ENCODE measurements at regions not wholly inside any gene's neighbourhood (a gene's known extent, or its start where the extent isn't known, plus 50 kb on each side); places are given as distances from the start of the nearest gene placed in this dataset.

DNA sequence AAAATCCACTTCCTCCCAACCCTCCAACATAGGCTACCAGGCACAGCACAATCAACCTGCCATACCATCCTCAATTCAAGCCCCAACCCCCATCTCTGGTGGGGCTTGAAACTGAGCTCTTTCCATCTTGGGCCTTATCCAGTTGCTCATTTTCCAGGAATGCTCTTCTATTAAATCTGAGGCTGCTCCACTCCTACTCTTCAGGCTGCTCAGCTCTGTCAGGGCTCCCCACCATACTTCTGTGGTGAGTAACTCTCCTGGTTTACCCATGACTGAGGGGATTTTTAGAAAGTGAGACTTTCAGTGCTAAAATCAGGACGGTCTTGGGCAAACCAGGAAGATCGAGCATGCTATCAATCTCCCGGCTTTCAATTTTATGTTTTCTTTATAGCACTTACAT is 512.8 kb downstream of the LMO7 start:
- ChIA-PET CTCF (interaction anchor here (1.1 kb wide), 1 partner anchor 8 kb away, joined by 3 read pairs; no protein-coding TSS in a partner anchor), POLR2A (no interaction called here)
- Histone ChIP-seq H3K27ac (ENCODE audit: insufficient read depth, low read depth, low read length) (no peak overlapping the region), H3K79me2 (ENCODE audit: control insufficient read depth, insufficient read depth, low read length) (no peaks in the 10 kb centered on the region), H3K9ac (replicated peaks; ENCODE audit: extremely low read depth, insufficient read depth, low read length) (no peak overlapping the region), H3K36me3 (ENCODE audit: control insufficient read depth in 2 of 2, extremely low read depth in 1 of 2, insufficient read depth in 2 of 2, low read length in 2 of 2) (no peaks in the 10 kb centered on the region), H3K27me3 (ENCODE audit: control insufficient read depth in 2 of 2, insufficient read depth in 2 of 2, low read length in 2 of 2) (no peaks in the 10 kb centered on the region), H2AFZ (ENCODE audit: low read depth, low read length) (no peak overlapping the region), H3K4me3 (replicated peaks in 1 of 3; ENCODE audit: insufficient read depth in 1 of 3, low read depth in 1 of 3, low read length in 3 of 3) (no peak overlapping the region), H4K20me1 (replicated peaks; ENCODE audit: control insufficient read depth, extremely low read depth, insufficient read depth, low read length) (no peaks in the 10 kb centered on the region), H3K4me1 (ENCODE audit: control insufficient read depth, extremely low read depth, insufficient read depth, low read length) (no peaks in the 10 kb centered on the region), H3K9me1 (replicated peaks; ENCODE audit: control insufficient read depth, extremely low read depth, insufficient read depth, low read length) (no peaks in the 10 kb centered on the region), H3K9me3 (replicated peaks; ENCODE audit: control insufficient read depth, insufficient read depth, low read length) (no peaks in the 10 kb centered on the region), H3K4me2 (ENCODE audit: insufficient read depth, low read length) (no peak overlapping the region)
- FAIRE-seq (no peak), DNase-seq (ENCODE audit: low read depth, low spot score) (no peak)
- intact Hi-C loops (cut with micrococcal nuclease): no loop called here
- no peak for TF ChIP-seq JUN (IDR thresholded peaks at IDR 0.05; ENCODE audit: borderline replicate concordance, insufficient read depth, insufficient read length, low read depth)
- no peak for TF ChIP-seq GATA2 (IDR thresholded peaks at IDR 0.05; ENCODE audit: insufficient read depth, insufficient read length, low read depth, low read length)
- no peak for TF ChIP-seq MYC (IDR thresholded peaks at IDR 0.05; ENCODE audit: low read depth, low read length)
- TF ChIP-seq FOS (IDR thresholded peaks at IDR 0.05; ENCODE audit: borderline replicate concordance, insufficient read depth, low read length): no peak
- TF ChIP-seq POLR2A (IDR thresholded peaks at IDR 0.05; ENCODE audit: low read depth, low read length): no peak
- TF ChIP-seq EZH2 (IDR thresholded peaks at IDR 0.05; ENCODE audit: borderline replicate concordance, low read depth, low read length, severe bottlenecking): no peak
- TF ChIP-seq POLR2AphosphoS5 (IDR thresholded peaks at IDR 0.05; ENCODE audit: insufficient read depth, low read depth, low read length): no peak
- TF ChIP-seq, protein P1, sequence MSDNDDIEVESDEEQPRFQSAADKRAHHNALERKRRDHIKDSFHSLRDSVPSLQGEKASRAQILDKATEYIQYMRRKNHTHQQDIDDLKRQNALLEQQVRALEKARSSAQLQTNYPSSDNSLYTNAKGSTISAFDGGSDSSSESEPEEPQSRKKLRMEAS (IDR thresholded peaks at IDR 0.05; ENCODE audit: insufficient read depth, insufficient read length): no peak
- BruUV-seq (replicated peaks): no TSS peak
- dilution Hi-C loops (cut with MboI; ENCODE audit: extremely low pct_ligation_motif_present, low sequenced_read_pairs): no loop called here

DNA sequence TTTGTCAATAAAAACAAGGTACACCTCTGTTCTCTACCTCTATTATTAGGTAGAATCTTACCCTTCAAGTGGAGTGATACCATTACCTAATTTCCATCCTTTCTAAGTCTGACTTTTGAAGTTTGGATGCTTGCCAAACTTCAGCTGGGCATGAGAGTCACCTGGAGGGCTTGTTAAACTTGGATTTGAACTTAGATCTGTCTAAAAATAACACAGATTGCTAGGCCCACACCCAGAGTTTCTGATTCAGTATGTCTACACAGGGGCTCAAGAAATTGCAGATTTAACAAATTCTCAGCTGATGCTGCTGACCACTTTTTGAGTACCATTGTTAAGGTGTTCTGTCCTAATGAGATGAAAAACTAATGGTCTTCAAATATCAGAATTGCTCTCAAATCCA is 512.2 kb downstream of the LMO7 start:
- H3K79me2 ChIP-seq (ENCODE audit: control insufficient read depth, insufficient read depth, low read length): no peaks in the 10 kb centered on the region
- CTCF ChIA-PET: interaction anchor here (1.1 kb wide), 1 partner anchor 9 kb away, joined by 3 read pairs; no protein-coding TSS in a partner anchor
- dilution Hi-C loops (cut with MboI; ENCODE audit: extremely low pct_ligation_motif_present, low sequenced_read_pairs): no loop called here
- no peak overlapping the region for H3K27ac ChIP-seq (ENCODE audit: insufficient read depth, low read depth, low read length)
- no peaks in the 10 kb centered on the region for H3K9me3 ChIP-seq (replicated peaks; ENCODE audit: control insufficient read depth, insufficient read depth, low read length)
- FAIRE-seq (no peak), DNase-seq (ENCODE audit: low read depth, low spot score) (no peak)
- no TSS peak for BruUV-seq (replicated peaks)
- no peak overlapping the region for H3K4me3 ChIP-seq (replicated peaks in 1 of 3; ENCODE audit: insufficient read depth in 1 of 3, low read depth in 1 of 3, low read length in 3 of 3)
- H3K9ac ChIP-seq (replicated peaks; ENCODE audit: extremely low read depth, insufficient read depth, low read length): no peak overlapping the region
- H2AFZ ChIP-seq (ENCODE audit: low read depth, low read length): no peak overlapping the region
- intact Hi-C loops (cut with micrococcal nuclease): no loop called here
- no peak overlapping the region for H3K4me2 ChIP-seq (ENCODE audit: insufficient read depth, low read length)
- POLR2A ChIA-PET: no interaction called here
- no peaks in the 10 kb centered on the region for H3K27me3 ChIP-seq (ENCODE audit: control insufficient read depth in 2 of 2, insufficient read depth in 2 of 2, low read length in 2 of 2)
- TF ChIP-seq FOS (IDR thresholded peaks at IDR 0.05; ENCODE audit: borderline replicate concordance, insufficient read depth, low read length): no peak
- TF ChIP-seq, protein P1 (IDR thresholded peaks at IDR 0.05; ENCODE audit: insufficient read depth, insufficient read length): no peak
- no peak for TF ChIP-seq POLR2A (IDR thresholded peaks at IDR 0.05; ENCODE audit: low read depth, low read length)
- no peaks in the 10 kb centered on the region for H3K9me1 ChIP-seq (replicated peaks; ENCODE audit: control insufficient read depth, extremely low read depth, insufficient read depth, low read length)
- no peaks in the 10 kb centered on the region for H3K36me3 ChIP-seq (ENCODE audit: control insufficient read depth in 2 of 2, extremely low read depth in 1 of 2, insufficient read depth in 2 of 2, low read length in 2 of 2)
- no peaks in the 10 kb centered on the region for H3K4me1 ChIP-seq (ENCODE audit: control insufficient read depth, extremely low read depth, insufficient read depth, low read length)
- no peaks in the 10 kb centered on the region for H4K20me1 ChIP-seq (replicated peaks; ENCODE audit: control insufficient read depth, extremely low read depth, insufficient read depth, low read length)

All from endothelial cell of umbilical vein (primary cell).